Stimulated activated CD8-positive, alpha-beta memory T cell treated with anti-CD3 and anti-CD28 coated beads, Interleukin-12 subunit alpha, Interleukin-12 subunit beta, amount 100 ng/mL, for 4 hours (primary cell): ENCODE measurements at regions not wholly inside any gene's neighbourhood (a gene's known extent, or its start where the extent isn't known, plus 50 kb on each side); places are given as distances from the start of the nearest gene placed in this dataset.
"Not testable (repeated sequence)": the region's sequence is repeated elsewhere in the genome, so short reads cannot be mapped to it uniquely, and the experiment has no call there.

Experiments used
- DNase-seq: peaks from one replicate; pipeline ENCODE4 v3.0.0-alpha.2; 2020; ENCODE audit warnings: low read depth

GRCh38 chr1:5632814-5633213 lies 359.4 kb downstream of the NPHP4 start:
- no peak for DNase-seq

DNA sequence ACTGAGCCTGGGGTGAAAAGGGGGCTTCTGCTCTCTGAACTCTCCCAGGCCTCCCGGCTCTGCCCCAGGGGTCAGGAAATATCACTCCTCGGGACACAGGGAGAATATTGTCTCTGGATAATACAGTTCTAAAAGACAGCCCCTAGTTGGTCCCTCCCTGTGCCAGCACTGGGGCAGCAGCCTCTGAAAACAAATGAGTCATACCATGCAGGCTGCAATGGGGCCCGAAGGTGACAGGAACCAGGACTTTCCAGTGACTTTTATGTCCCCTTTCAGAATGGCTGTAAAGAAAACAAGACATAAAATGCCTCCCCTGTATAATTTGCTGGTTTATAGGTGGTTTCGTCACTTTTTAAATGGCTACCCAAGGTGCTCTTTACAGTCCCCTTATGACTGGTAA lies 360.0 kb downstream of the NPHP4 start:
- DNase-seq, result no peak

DNA sequence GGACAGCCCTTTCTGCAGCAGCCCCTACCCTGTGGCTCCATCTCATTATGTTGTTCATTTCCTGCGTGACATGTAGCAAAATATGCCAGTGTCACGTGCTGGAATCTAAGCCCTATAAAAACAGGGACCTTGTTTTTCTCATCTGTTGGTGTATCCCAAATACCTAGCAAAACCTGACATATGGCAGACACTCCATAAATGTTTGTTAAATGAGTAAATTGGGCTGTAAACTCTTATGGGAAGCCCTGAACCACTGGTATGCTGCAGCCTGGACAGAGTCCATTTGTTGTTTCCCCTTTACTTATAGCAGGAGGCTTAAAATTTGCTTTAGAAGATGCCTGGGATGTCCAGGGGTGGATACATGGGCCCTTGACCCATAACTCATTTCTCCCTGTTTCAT lies 363.8 kb downstream of the NPHP4 start:
- DNase-seq, result no peak

GRCh38 chr1:5623399-5623798 lies 368.8 kb downstream of the NPHP4 start:
- no peak for DNase-seq

DNA sequence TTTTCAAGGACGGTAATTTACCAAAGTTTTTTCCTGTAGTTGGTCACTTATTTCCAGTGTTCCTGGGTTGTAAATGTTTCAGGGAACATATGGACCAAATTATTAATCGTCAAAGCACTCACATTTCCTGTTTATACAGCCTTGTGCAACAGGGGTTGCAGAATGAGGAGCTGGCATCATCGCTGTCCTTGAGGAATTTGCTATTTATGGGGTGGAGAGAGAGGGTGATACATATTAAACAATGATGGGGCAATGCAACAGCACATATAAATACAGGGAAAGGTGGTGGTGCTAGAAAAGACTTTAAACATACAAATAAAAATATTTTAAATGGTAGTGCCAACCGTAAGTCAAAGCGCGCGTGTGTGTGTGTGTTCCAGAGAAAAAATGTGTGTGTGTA lies 369.8 kb downstream of the NPHP4 start:
- no peak for DNase-seq

- no peak for DNase-seq
Measured at GRCh38 chr1:5621692-5622091, 370.5 kb downstream of the NPHP4 start.

DNA sequence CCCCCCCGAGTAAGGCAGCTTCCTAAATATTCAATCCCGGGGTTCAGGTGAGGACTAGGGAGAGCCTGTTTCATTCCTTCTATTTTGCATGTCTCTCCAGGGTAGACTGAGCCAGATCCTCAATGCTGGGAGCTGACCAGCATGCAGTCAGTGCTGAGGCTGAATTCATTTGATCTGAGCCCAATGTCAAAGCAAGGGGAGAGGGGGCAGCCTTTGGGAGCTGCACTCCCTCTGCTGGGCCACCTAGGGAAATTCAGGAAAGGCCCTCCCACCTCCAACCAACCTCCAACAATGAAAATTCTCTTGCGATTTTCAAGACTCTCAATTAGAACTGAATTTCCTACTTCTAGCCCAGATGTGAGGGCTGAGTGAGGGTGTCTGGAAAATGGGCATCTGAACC lies 371.2 kb downstream of the NPHP4 start:
- DNase-seq, result no peak

DNA sequence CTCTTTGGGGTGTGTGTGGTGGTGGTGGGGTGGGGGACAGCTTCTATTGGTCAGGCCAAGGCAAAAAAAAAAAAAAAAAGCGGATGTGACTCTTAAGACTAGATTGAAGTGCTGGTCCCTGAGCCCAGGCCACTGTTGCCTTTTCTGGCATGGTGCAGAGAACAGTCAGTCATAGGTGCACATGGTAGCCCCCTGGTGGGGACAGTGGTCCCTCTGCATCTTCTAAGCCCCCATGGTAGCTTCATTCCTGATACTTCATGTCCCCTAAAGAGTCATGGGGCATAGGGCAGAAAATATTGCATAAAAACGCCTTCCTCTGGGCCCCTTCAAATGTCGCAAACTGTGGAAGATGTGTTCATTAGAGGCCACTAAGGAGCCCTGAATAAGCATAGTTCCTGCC lies 371.8 kb downstream of the NPHP4 start:
- no peak for DNase-seq

- DNase-seq, result no peak
Measured at GRCh38 chr1:5619469-5619868, 372.8 kb downstream of the NPHP4 start.

DNA sequence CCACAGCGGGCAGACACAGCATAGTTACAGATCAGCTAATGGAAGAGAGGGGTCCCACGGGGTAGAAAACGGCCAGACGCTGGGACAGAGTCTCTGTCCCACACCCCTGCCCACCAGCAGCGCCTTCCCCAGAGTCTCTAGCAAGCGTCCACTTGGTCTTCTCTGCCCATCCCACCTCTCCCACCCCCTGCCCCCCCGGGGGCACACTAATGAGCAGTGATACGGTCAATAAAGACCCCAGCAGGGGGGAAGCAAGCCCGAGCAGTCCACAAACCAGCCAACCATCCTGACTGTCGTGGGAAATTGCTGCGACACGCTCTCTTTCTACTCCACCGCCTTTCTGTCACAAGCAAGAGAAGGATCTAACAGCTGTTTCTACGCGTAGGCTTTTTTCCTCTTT lies 374.7 kb downstream of the NPHP4 start:
- DNase-seq, result no peak

GRCh38 chr1:5617179-5617520 lies 375.1 kb downstream of the NPHP4 start:
- no peak for DNase-seq

DNA sequence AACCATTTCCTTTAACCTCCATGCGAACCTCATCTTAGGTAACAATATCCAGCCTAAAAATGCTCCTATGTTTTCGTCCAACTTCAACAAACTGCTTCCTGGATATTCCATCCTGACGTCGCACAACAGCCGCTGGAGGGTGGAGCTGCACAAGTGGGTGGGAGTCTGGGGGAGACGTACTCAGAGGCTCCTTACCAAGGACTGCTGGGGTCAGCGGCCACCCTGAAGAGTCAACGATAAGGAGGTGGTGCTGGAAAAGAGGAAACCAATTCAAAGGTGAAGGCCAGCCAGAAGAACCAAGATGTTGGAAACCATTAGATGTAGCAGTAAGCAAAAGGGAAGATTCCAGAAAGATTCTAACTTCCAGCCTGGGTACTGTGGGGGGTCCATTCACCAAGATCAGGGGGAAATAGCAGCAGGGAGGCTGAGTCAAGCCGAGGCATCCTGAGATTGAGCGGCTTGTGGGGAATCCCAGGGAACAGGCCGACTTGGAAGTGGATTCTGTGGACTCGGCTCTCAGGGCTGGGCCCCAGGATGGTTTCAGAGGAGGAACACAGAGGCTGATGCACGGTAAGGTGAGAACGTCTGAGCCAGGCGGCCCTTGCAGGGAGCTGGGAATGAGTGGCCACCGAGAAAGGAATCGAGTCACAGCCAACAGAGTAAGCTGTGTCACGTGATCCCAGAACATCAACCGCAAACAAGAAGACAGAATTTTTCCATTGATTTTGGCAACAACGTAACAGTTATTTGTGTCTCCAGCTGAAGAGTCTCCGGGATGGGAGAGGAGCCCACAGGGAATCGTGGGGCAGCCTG lies 375.7 kb downstream of the NPHP4 start:
- no peak for DNase-seq

- no peak for DNase-seq
Measured at GRCh38 chr1:5615076-5615475, 377.1 kb downstream of the NPHP4 start.

GRCh38 chr1:5613900-5614299 lies 378.3 kb downstream of the NPHP4 start:
- no peak for DNase-seq

- DNase-seq, result no peak
Measured at GRCh38 chr1:5611851-5612250, 380.4 kb downstream of the NPHP4 start.

DNA sequence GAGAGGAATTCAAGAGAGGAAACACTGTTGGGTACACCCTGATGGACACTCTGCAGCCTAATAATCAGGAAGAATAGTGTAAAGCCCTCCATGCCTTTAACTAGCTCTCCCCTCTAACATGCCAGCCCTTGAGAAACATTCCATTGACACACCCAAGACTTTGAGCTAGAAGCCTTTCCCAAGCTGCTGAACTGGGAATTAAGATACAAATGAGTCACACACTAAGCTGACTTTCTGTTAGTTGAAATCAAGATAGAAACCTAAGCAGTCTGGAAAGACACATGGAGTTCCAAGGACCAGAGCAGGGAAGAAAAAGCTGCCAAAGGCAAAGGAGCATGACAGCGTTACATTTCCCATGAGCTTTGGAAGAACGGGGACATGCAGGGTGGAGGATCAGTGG lies 380.8 kb downstream of the NPHP4 start:
- DNase-seq, result no peak

- no peak for DNase-seq
Measured at GRCh38 chr1:5610432-5610831, 381.8 kb downstream of the NPHP4 start.

GRCh38 chr1:5603353-5604104 lies 388.7 kb downstream of the NPHP4 start:
- DNase-seq, result no peak

DNA sequence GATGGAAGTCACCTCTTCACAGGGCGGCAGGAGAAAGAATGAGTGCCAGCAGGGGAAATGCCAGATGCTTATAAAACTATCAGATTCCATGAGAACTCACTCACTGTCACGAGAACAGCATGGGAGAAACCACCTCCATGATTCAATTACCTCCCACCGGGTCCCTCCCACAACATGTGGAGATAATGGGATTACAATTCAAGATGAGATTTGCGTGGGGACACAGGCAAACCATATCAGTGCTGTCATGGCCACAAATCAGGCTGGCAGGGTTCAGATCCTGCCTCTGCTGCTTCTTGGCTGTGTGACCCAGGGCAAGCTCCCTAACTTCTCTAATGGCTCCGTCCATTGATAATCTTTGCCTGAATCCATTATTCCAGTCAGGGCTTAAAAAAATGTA lies 389.5 kb downstream of the NPHP4 start:
- DNase-seq, result not testable (repeated sequence)

- no peak for DNase-seq
Measured at GRCh38 chr1:5601516-5601915, 390.7 kb downstream of the NPHP4 start.

GRCh38 chr1:5599541-5599940 lies 392.7 kb downstream of the NPHP4 start:
- no peak for DNase-seq

DNA sequence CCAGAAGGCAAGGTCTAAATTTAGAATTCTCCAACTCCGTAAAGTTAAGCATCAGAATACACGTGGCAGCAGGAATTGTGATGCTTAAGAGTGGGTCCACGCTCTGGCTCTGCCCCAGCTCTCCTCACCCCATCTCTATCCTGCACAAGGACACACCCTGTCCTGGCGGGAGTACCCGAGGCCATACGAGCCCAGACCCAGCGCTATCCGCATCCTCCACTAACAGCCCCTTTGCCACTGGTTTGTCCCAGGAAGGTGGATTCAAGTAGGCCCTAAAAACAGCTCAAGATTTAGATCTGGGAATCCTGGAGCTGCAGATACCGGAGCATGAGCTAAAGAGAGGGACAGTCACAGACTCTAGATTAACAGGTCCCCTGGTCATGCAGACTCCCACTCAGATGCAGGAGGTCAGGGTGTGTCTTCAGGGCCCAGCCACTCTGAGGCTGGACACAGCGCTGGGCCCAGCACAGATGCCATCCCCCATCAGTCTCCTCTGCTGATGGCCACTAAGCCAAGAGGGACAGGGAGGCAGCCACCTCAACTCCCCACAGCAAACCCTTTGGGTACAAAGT lies 393.3 kb downstream of the NPHP4 start:
- DNase-seq, result no peak
